Smooth muscle cell (in vitro differentiated cells): ENCODE measurements at regions not wholly inside any gene's neighbourhood (a gene's known extent, or its start where the extent isn't known, plus 50 kb on each side); places are given as distances from the start of the nearest gene placed in this dataset.

Source experiments
- DNase-seq: peaks from one replicate; lab custom pipeline; 2025; ENCODE audit not compliant: unreplicated experiment; lab: John Stamatoyannopoulos, UW
- H2AFZ ChIP-seq: fragments of 200-600 bp; sonication (generic); 2 replicates; pipeline ENCODE4 v1.6.0; 2016; ENCODE audit warnings: antibody characterized with exemption, low read depth, mild to moderate bottlenecking
- H3F3A ChIP-seq: fragments of 200-600 bp; sonication (generic); 2 replicates; pipeline ENCODE4 v1.6.0; 2017; ENCODE audit warnings: antibody characterized with exemption, low read depth
- H3K27ac ChIP-seq: fragments of 200-600 bp; sonication (generic); 2 replicates; pipeline ENCODE4 v1.5.1; 2016; ENCODE audit warnings: low read depth, mild to moderate bottlenecking
- H3K27me3 ChIP-seq: fragments of 200-600 bp; sonication (generic); 2 replicates; pipeline ENCODE4 v1.6.1; 2016; ENCODE audit warnings: low read depth, mild to moderate bottlenecking
- H3K36me3 ChIP-seq: fragments of 200-600 bp; sonication (generic); 2 replicates; pipeline ENCODE4 v1.5.1; 2016; ENCODE audit warnings: low read depth
- H3K4me1 ChIP-seq: fragments of 200-600 bp; sonication (generic); 2 replicates; pipeline ENCODE4 v1.5.1; 2016; ENCODE audit warnings: low read depth
- H3K4me2 ChIP-seq: fragments of 200-600 bp; sonication (generic); 2 replicates; pipeline ENCODE4 v1.6.0; 2016; ENCODE audit warnings: mild to moderate bottlenecking
- H3K4me3 ChIP-seq: fragments of 200-600 bp; sonication (generic); 2 replicates; pipeline ENCODE4 v1.5.1; 2016; ENCODE audit warnings: mild to moderate bottlenecking
- H3K79me2 ChIP-seq: fragments of 200-600 bp; sonication (generic); 2 replicates; pipeline ENCODE4 v1.6.0; 2016; ENCODE audit warnings: low read depth, mild to moderate bottlenecking
- H3K9ac ChIP-seq: fragments of 200-600 bp; sonication (generic); 2 replicates; pipeline ENCODE4 v1.6.0; 2016; ENCODE audit warnings: low read depth
- H3K9me3 ChIP-seq: fragments of 200-600 bp; sonication (generic); replicated peaks from 2 replicates; pipeline ENCODE4 v1.5.1; 2016; ENCODE audit warnings: low read depth
- H4K20me1 ChIP-seq: fragments of 200-600 bp; sonication (generic); 2 replicates; pipeline ENCODE4 v1.6.0; 2016; ENCODE audit warnings: low read depth
- WGBS: methylation state at CpG from one replicate; pipeline ENCODE4 v1.1.7; 2016; ENCODE audit warnings: low lambda C conversion rate; 5-methylcytosine and 5-hydroxymethylcytosine counted together
- TF ChIP-seq, protein P1 (sequence below): fragments of 200-600 bp; sonication (generic); IDR thresholded peaks from 2 replicates; pipeline ENCODE4 v1.5.1; 2017; ENCODE audit warnings: borderline replicate concordance, mild to moderate bottlenecking, antibody characterized with exemption; ENCODE audit not compliant: insufficient read depth, poor library complexity, severe bottlenecking

DNA sequence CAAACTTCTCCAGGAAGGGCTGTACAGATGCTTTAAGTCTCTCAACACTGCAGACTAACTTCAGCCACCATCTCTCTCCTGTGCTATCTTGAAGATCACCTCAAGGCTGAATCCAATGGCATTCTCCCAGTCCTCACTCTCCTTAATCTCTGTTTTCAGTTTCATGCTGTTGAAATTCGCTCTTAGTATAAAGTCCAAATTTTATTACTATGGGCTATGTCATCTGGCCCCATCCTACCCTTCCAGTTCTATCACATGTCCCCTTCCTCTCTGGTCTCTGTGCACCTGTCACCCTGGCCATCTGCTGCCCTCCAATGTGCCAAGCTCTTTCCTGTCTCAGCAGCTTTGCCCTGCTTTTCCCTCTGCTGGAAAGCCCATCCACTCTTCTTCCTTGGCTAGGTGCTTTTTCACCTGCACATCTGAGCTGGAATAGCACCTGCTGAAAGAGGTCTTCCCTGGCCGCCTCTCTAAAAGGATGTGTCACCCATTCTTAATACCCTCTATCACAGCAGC, 284.7 kb upstream of the MAP3K1 start:
- no peak for DNase-seq
- Histone ChIP-seq H3K9ac (no peak overlapping the region), H3K36me3 (no peaks in the 10 kb centered on the region), H2AFZ (no peak overlapping the region), H3K4me3 (no peak overlapping the region), H3K27ac (peak overlapping the region; percentile 75), H4K20me1 (no peaks in the 10 kb centered on the region), H3K79me2 (no peaks in the 10 kb centered on the region), H3K4me2 (peak overlapping the region; percentile 23), H3F3A (peaks cover 12% of the 10 kb centered on the region), H3K9me3 (no peaks in the 10 kb centered on the region), H3K4me1 (no peaks in the 10 kb centered on the region), H3K27me3 (no peaks in the 10 kb centered on the region)
- WGBS, result 98% methylated on average over 2 of the region's 2 CpGs
- TF ChIP-seq, protein P1, sequence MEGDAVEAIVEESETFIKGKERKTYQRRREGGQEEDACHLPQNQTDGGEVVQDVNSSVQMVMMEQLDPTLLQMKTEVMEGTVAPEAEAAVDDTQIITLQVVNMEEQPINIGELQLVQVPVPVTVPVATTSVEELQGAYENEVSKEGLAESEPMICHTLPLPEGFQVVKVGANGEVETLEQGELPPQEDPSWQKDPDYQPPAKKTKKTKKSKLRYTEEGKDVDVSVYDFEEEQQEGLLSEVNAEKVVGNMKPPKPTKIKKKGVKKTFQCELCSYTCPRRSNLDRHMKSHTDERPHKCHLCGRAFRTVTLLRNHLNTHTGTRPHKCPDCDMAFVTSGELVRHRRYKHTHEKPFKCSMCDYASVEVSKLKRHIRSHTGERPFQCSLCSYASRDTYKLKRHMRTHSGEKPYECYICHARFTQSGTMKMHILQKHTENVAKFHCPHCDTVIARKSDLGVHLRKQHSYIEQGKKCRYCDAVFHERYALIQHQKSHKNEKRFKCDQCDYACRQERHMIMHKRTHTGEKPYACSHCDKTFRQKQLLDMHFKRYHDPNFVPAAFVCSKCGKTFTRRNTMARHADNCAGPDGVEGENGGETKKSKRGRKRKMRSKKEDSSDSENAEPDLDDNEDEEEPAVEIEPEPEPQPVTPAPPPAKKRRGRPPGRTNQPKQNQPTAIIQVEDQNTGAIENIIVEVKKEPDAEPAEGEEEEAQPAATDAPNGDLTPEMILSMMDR, result no peak

DNA sequence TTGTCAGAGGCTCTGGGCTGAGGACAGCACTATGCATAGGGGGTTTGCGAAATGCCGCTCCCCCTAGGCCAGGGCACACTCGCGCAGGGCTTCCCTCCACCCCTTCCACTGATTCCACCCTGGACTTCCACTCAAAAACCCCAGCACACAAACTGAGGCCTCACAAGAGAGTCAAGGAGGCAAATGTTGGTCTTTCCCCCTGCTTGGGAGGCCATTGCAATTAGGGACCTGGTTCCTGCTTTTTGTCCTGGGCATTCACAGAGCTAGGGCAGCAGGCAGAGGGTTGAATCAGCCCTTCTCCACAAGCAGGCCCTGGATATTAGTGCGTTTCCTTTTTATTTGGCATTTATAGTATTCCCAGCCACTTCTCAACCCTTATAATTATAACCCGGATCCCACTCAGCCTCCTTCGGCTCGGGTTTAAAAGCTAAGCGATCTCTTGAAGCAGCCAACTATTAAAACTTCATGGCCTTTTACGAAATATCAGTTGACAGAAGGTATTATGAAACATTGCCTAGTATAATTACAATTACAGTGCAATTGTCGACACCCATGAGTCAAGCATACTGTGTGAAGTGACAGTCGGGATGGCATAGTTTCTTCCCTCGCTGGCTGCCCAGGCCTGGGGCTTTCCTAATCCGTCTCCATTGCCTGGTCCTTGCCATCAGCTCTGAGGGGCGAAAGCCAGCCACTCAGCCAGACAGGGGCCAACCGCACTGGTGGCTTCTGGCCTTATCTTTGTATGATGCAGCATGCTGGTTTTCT, 285.5 kb upstream of the MAP3K1 start:
- WGBS, result 37% methylated on average over 16 of the region's 16 CpGs
- Histone ChIP-seq H3K27ac (peak overlapping the region; percentile 75), H3K9ac (no peak overlapping the region), H3K27me3 (no peaks in the 10 kb centered on the region), H3F3A (peaks cover 12% of the 10 kb centered on the region), H3K4me2 (peak overlapping the region; percentile 41), H3K79me2 (no peaks in the 10 kb centered on the region), H3K36me3 (no peaks in the 10 kb centered on the region), H3K9me3 (no peaks in the 10 kb centered on the region), H3K4me1 (no peaks in the 10 kb centered on the region), H4K20me1 (no peaks in the 10 kb centered on the region), H2AFZ (peak overlapping the region; percentile 12), H3K4me3 (no peak overlapping the region)
- TF ChIP-seq, protein P1, result no peak
- peak; percentile 28 for DNase-seq

GRCh38 chr5:56527174-56527573, 288.2 kb upstream of the MAP3K1 start:
- Histone ChIP-seq H3F3A (peaks cover 18% of the 10 kb centered on the region), H3K9me3 (no peaks in the 10 kb centered on the region), H3K4me1 (no peaks in the 10 kb centered on the region), H3K9ac (no peak overlapping the region), H4K20me1 (no peaks in the 10 kb centered on the region), H3K4me3 (no peak overlapping the region), H3K4me2 (no peak overlapping the region), H2AFZ (no peak overlapping the region), H3K36me3 (no peaks in the 10 kb centered on the region), H3K27me3 (no peaks in the 10 kb centered on the region), H3K79me2 (no peaks in the 10 kb centered on the region), H3K27ac (no peak overlapping the region)
- TF ChIP-seq, protein P1, result no peak
- WGBS, result 87% methylated on average over 4 of the region's 4 CpGs
- DNase-seq, result no peak

GRCh38 chr5:56525113-56525512, 290.2 kb upstream of the MAP3K1 start:
- H3K27ac ChIP-seq, result no peak overlapping the region
- no peaks in the 10 kb centered on the region for H3K4me1 ChIP-seq
- no peak overlapping the region for H3K9ac ChIP-seq
- TF ChIP-seq, protein P1, result no peak
- no peak overlapping the region for H3K4me3 ChIP-seq
- no peaks in the 10 kb centered on the region for H3K79me2 ChIP-seq
- H3K9me3 ChIP-seq, result no peaks in the 10 kb centered on the region
- H2AFZ ChIP-seq, result no peak overlapping the region
- no peaks in the 10 kb centered on the region for H4K20me1 ChIP-seq
- H3K36me3 ChIP-seq, result no peaks in the 10 kb centered on the region
- no peak overlapping the region for H3K4me2 ChIP-seq
- no peak for DNase-seq
- H3F3A ChIP-seq, result peaks cover 6% of the 10 kb centered on the region
- WGBS, result 51% methylated on average over 3 of the region's 3 CpGs
- H3K27me3 ChIP-seq, result no peaks in the 10 kb centered on the region
